Fibroblast of lung (primary cell): ENCODE measurements at regions not wholly inside any gene's neighbourhood (a gene's known extent, or its start where the extent isn't known, plus 50 kb on each side); places are given as distances from the start of the nearest gene placed in this dataset.

Source experiments
- DNase-seq, 2 donors: peaks; one replicate each; pipeline versions ENCODE4 v3.0.0 to v3.0.0-alpha.2; 2010; ENCODE audit warnings: low read depth in 2 of 2
- H2AFZ ChIP-seq: 2 replicates; pipeline ENCODE4 v1.5.1; 2012; ENCODE audit warnings: low read length, control low read depth, inconsistent platforms
- H3K27ac ChIP-seq: 2 replicates; pipeline ENCODE4 v1.5.1; 2011; ENCODE audit warnings: low read length, control low read depth; ENCODE audit not compliant: insufficient read depth
- H3K27me3 ChIP-seq: 2 replicates; pipeline ENCODE4 v1.5.1; 2011; ENCODE audit warnings: mild to moderate bottlenecking, low read length; ENCODE audit not compliant: control insufficient read depth, insufficient read depth
- H3K36me3 ChIP-seq: 2 replicates; pipeline ENCODE4 v1.5.1; 2011; ENCODE audit warnings: low read length; ENCODE audit not compliant: control insufficient read depth, insufficient read depth
- H3K4me1 ChIP-seq: 2 replicates; pipeline ENCODE4 v1.5.1; 2011; ENCODE audit warnings: low read length; ENCODE audit not compliant: control insufficient read depth, insufficient read depth; ENCODE audit errors: extremely low read depth
- H3K4me2 ChIP-seq: 2 replicates; pipeline ENCODE4 v1.5.1; 2011; ENCODE audit warnings: low read length, control low read depth; ENCODE audit not compliant: insufficient read depth; ENCODE audit errors: extremely low read depth
- H3K4me3 ChIP-seq, 4 experiments: fragments of 200-600 bp in 1 of 4; sonication (generic) in 1 of 4; replicated peaks in 1 of 4; 2 replicates each; pipeline ENCODE4 v1.5.1; 2011 to 2016; ENCODE audit warnings: low read length in 4 of 4, low read depth in 3 of 4, mild to moderate bottlenecking in 3 of 4, control low read depth in 2 of 4, inconsistent platforms in 1 of 4, mixed read lengths in 1 of 4; ENCODE audit not compliant: insufficient read depth in 1 of 4; ENCODE audit errors: control extremely low read depth in 1 of 4
- H3K79me2 ChIP-seq: 2 replicates; pipeline ENCODE4 v1.5.1; 2012; ENCODE audit warnings: mild to moderate bottlenecking, low read length, inconsistent platforms; ENCODE audit not compliant: control insufficient read depth, insufficient read depth
- H3K9ac ChIP-seq: 2 replicates; pipeline ENCODE4 v1.5.1; 2011; ENCODE audit warnings: mild to moderate bottlenecking, low read length, control low read depth; ENCODE audit not compliant: insufficient read depth
- H3K9me3 ChIP-seq: 2 replicates; pipeline ENCODE4 v1.5.1; 2012; ENCODE audit warnings: low read depth, low read length; ENCODE audit not compliant: control insufficient read depth, insufficient read depth
- H4K20me1 ChIP-seq: 2 replicates; pipeline ENCODE4 v1.5.1; 2011; ENCODE audit warnings: low read length; ENCODE audit not compliant: control insufficient read depth, insufficient read depth; ENCODE audit errors: extremely low read depth
- EZH2 ChIP-seq: IDR thresholded peaks from 2 replicates; pipeline ENCODE4 v1.5.1; 2012; ENCODE audit warnings: low read length, control low read depth, mild to moderate bottlenecking; ENCODE audit errors: missing control alignments
- TF ChIP-seq, protein P1 (sequence below), 2 donors: IDR thresholded peaks in 1 of 2; conservative IDR thresholded peaks in 1 of 2; 1 replicate in 1 of 2; 2 replicates in 1 of 2; pipeline ENCODE4 v1.5.1; 2011 to 2012; ENCODE audit warnings: low read length in 2 of 2, control low read depth in 1 of 2, inconsistent platforms in 1 of 2, low read depth in 1 of 2, mild to moderate bottlenecking in 1 of 2

DNA sequence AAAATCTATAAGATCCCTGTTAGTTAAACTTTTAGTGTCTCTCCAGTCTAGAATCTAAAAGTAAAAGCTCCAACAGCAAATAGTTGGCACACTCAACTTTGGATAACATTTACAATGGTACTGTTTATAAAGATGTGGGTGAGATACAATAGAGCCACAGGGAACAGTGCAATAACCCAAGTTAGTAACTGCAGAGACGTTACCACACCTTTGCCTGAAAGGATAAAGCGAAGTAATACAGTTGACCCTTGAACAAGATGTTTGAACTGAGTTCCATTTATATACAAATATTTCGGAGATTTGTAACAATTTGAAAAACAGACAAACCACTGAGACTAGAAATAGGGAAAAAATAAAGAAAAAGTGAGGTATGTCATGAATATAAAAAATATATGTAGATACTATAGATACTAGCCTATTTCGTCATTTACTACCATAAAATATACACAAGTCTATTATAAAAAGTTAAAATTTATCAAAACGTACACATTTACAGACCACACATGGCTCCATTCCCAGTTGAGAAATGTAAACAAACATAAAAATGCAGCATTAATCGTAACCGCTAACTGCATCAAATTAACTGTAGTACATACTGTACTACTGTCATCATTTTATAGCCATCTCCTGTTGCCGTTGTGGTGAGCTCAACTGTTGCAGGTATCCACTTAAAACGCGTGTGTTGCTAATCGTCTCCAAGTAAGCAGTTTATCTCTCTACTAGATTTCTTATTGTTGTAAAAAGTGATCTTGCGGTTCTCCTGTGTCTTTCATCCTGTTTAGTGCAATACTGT, 56.5 kb upstream of the HIF1A start:
- Histone ChIP-seq H3K27ac (no peak overlapping the region), H3K27me3 (no peaks in the 10 kb centered on the region), H3K9ac (no peak overlapping the region), H3K4me3 (no peak overlapping the region), H3K9me3 (no peaks in the 10 kb centered on the region), H3K36me3 (no peaks in the 10 kb centered on the region), H3K79me2 (no peaks in the 10 kb centered on the region), H3K4me1 (no peaks in the 10 kb centered on the region), H2AFZ (no peak overlapping the region), H4K20me1 (no peaks in the 10 kb centered on the region), H3K4me2 (no peak overlapping the region)
- TF ChIP-seq, protein P1, sequence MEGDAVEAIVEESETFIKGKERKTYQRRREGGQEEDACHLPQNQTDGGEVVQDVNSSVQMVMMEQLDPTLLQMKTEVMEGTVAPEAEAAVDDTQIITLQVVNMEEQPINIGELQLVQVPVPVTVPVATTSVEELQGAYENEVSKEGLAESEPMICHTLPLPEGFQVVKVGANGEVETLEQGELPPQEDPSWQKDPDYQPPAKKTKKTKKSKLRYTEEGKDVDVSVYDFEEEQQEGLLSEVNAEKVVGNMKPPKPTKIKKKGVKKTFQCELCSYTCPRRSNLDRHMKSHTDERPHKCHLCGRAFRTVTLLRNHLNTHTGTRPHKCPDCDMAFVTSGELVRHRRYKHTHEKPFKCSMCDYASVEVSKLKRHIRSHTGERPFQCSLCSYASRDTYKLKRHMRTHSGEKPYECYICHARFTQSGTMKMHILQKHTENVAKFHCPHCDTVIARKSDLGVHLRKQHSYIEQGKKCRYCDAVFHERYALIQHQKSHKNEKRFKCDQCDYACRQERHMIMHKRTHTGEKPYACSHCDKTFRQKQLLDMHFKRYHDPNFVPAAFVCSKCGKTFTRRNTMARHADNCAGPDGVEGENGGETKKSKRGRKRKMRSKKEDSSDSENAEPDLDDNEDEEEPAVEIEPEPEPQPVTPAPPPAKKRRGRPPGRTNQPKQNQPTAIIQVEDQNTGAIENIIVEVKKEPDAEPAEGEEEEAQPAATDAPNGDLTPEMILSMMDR (conservative IDR thresholded peaks at IDR 0.05 in 1 of 2, IDR thresholded peaks at IDR 0.05 in 1 of 2; ENCODE audit: low read depth in 1 of 2, low read length in 2 of 2) = no peak
- no peak for TF ChIP-seq EZH2
- DNase-seq = peak in 1 of 2 donors; percentile 85

DNA sequence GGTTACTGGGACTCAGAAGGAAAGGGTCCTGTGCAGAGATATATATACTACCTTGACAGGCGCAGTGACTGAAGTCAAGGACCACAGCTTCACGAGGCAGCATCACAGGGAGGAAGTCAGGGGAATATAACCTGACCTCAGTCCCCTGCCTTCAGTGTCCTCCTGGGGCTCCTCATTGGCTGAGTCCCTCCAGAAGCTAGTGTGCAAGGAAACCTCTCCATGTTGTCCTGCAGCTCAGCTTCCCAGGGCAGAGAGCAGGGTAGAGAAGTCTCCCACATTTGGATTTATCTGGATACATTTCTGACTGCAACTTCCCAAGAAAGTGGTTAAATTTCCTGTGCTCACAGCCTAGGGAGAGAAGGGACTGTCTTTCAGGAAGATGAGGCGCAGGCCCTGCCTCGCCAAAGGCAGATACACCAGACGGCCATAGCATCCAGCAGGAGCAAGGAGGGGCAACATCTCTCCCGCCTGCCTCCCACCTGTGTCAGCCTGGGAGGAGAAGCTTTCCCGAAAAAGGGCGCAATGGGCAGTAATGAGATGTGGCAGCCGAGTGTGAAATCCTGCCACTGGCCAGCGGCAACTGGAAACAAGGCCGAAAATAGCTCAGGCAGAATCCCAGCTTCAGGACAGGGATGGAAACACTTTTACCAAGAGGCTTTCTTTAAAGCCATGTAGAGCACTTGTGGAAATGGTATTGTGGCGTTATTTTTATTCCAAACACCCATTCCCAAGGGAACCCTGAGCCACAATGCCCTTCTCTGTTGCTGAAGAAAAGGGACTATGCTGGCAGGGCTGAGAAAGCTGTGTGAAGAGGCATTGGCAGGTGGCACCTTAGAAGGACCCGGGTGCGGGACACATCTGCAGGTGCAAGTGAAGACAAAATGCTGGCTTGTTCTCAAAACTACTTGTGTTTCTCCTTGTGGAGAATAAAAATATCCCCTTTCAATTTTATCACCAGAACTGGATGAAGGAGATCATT, 54.9 kb upstream of the HIF1A start:
- Histone ChIP-seq H3K36me3 (no peaks in the 10 kb centered on the region), H4K20me1 (no peaks in the 10 kb centered on the region), H3K27me3 (no peaks in the 10 kb centered on the region), H2AFZ (no peak overlapping the region), H3K9me3 (no peaks in the 10 kb centered on the region), H3K9ac (no peak overlapping the region), H3K4me2 (no peak overlapping the region), H3K4me3 (no peak overlapping the region), H3K79me2 (no peaks in the 10 kb centered on the region), H3K4me1 (no peaks in the 10 kb centered on the region), H3K27ac (no peak overlapping the region)
- no peak for DNase-seq
- TF ChIP-seq, protein P1 (conservative IDR thresholded peaks at IDR 0.05 in 1 of 2, IDR thresholded peaks at IDR 0.05 in 1 of 2; ENCODE audit: low read depth in 1 of 2, low read length in 2 of 2) = no peak
- TF ChIP-seq EZH2 = no peak

DNA sequence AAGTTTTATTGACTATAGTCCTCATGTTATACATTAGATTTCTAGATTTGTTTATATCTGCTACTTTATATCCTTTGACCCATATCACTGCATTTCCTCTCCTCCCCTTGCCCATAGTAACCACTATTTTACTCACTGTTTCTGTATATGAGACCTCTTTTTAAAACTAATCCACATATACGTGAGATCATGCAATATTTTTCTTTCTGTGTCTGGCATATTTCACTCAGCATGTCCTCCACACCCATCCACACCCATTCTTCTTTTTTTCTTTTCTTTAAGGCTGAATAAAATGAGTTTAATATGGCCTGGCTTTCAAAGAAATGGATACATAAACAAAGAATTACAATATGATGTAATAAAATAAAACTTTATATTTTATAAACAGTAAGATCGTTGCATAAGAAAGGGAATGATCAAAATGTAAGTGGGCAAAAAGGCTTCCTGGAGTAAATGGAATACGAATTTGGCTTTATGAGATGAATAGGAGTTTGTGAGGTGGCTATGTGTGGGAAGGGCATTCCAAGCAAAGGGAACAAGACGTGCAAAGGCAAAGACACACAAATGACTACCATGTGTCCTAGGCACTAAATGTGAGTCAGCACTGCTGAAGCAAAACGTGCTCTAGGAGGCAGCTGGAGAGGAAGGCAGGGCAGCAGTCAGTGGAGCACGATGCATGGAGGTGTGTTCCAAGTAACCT, 53.2 kb upstream of the HIF1A start:
- H4K20me1 ChIP-seq = no peaks in the 10 kb centered on the region
- no peak overlapping the region for H3K9ac ChIP-seq
- H3K4me1 ChIP-seq = no peaks in the 10 kb centered on the region
- no peak overlapping the region for H2AFZ ChIP-seq
- H3K4me2 ChIP-seq = no peak overlapping the region
- DNase-seq = peak; percentile 46 to 62
- no peaks in the 10 kb centered on the region for H3K79me2 ChIP-seq
- no peaks in the 10 kb centered on the region for H3K9me3 ChIP-seq
- no peak overlapping the region for H3K4me3 ChIP-seq
- no peak overlapping the region for H3K27ac ChIP-seq
- H3K36me3 ChIP-seq = no peaks in the 10 kb centered on the region
- no peaks in the 10 kb centered on the region for H3K27me3 ChIP-seq
- TF ChIP-seq, protein P1 (conservative IDR thresholded peaks at IDR 0.05 in 1 of 2, IDR thresholded peaks at IDR 0.05 in 1 of 2; ENCODE audit: low read depth in 1 of 2, low read length in 2 of 2) = no peak
- TF ChIP-seq EZH2 = no peak
